Activated CD8-positive, alpha-beta memory T cell treated with anti-CD3 and anti-CD28 coated beads, Interleukin-2, amount 50 U/mL, for 24 hours (primary cell): ENCODE measurements at regions not wholly inside any gene's neighbourhood (a gene's known extent, or its start where the extent isn't known, plus 50 kb on each side); places are given as distances from the start of the nearest gene placed in this dataset.
"Not testable (repeated sequence)": the region's sequence is repeated elsewhere in the genome, so short reads cannot be mapped to it uniquely, and the experiment has no call there.

Experiments used
- DNase-seq: peaks from one replicate; pipeline ENCODE4 v3.0.0-alpha.2; 2020; ENCODE audit errors: extremely low read depth

GRCh38 chr2:226329180-226329579 lies 470.4 kb downstream of the IRS1 start:
- DNase-seq = no peak

GRCh38 chr2:226327830-226328229 lies 471.8 kb downstream of the IRS1 start:
- no peak for DNase-seq

- no peak for DNase-seq
These were observed 474.1 kb downstream of the IRS1 start for GRCh38 chr2:226325526-226325925.

GRCh38 chr2:226320076-226320948 lies 479.3 kb downstream of the IRS1 start:
- no peak for DNase-seq

- DNase-seq = no peak
These were observed 481.6 kb downstream of the IRS1 start for GRCh38 chr2:226317970-226318369.

- DNase-seq = no peak
These were observed 486.6 kb downstream of the IRS1 start for GRCh38 chr2:226313060-226313459.

GRCh38 chr2:226312155-226312554 lies 487.5 kb downstream of the IRS1 start:
- DNase-seq = no peak

GRCh38 chr2:226310146-226310545 lies 489.5 kb downstream of the IRS1 start:
- no peak for DNase-seq

- no peak for DNase-seq
These were observed 490.6 kb downstream of the IRS1 start for GRCh38 chr2:226308986-226309385.

GRCh38 chr2:226308323-226308680 lies 491.3 kb downstream of the IRS1 start:
- DNase-seq = no peak

GRCh38 chr2:226307487-226308322 lies 491.9 kb downstream of the IRS1 start:
- DNase-seq = no peak

GRCh38 chr2:226306969-226307368 lies 492.7 kb downstream of the IRS1 start:
- no peak for DNase-seq

- DNase-seq = no peak
These were observed 495.3 kb downstream of the IRS1 start for GRCh38 chr2:226304308-226304707.

- DNase-seq = no peak
These were observed 495.9 kb downstream of the IRS1 start for GRCh38 chr2:226303707-226304106.

GRCh38 chr2:226300196-226300886 lies 499.3 kb downstream of the IRS1 start:
- no peak for DNase-seq

- DNase-seq = no peak
These were observed 499.8 kb downstream of the IRS1 start for GRCh38 chr2:226299771-226300170.

GRCh38 chr2:226295681-226296080 lies 503.9 kb downstream of the IRS1 start:
- no peak for DNase-seq

- no peak for DNase-seq
These were observed 504.5 kb downstream of the IRS1 start for GRCh38 chr2:226295123-226295522.

GRCh38 chr2:226291281-226291680 lies 508.3 kb downstream of the IRS1 start:
- DNase-seq = not testable (repeated sequence)

- no peak for DNase-seq
These were observed 512.7 kb downstream of the IRS1 start for GRCh38 chr2:226286916-226287315.

GRCh38 chr2:226283796-226284195 lies 515.8 kb downstream of the IRS1 start:
- DNase-seq = no peak

GRCh38 chr2:226282151-226282550 lies 517.5 kb downstream of the IRS1 start:
- DNase-seq = no peak
